Right lung (tissue), 2 donors: ENCODE measurements at regions not wholly inside any gene's neighbourhood (a gene's known extent, or its start where the extent isn't known, plus 50 kb on each side); places are given as distances from the start of the nearest gene placed in this dataset.
"Not testable (repeated sequence)": the region's sequence is repeated elsewhere in the genome, so short reads cannot be mapped to it uniquely, and the experiment has no call there.

Experiments used
- DNase-seq, 2 donors: peaks; one replicate each; pipeline ENCODE4 v3.0.0-alpha.2; 2013

DNA sequence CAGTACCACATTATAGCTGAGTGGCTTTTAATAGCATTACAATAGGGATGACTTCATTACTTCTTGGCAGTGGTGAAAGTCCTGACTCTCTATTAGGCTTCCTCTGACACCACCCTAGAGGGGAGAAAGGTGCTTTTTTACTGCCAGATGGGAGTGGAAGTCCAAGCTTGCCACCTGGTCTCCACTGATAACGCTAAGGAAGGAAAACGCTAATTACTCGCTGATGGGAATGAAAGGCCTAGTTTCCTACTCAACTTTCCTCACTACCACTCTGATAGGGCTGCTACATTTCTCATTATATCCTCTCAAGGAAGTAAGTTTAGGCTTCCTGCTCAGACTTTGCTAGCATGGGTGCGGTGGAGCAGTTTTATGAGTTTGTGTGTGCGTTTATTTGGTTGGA lies 62.3 kb upstream of the PAGE3 start:
- peak; percentile 3 to 9 for DNase-seq

DNA sequence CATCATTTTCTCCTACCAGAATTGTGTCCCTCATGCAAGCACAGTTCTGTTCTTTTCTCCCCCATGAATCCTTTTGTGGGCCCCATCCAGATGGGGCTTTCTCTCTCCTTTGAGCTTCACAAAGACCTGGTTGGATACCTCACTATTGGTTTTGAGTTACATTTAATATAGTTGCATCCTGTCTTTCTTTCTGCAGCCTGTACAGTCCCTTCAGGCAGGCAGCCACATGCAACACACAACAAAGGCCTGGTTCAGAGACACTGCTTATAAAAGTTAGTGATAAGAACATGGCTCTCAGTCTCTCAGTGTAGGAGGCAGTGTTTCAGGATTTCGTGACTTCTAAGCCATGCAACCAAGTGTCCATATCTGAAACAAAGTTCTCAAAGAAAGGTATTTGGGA lies 70.6 kb upstream of the PAGE3 start:
- no peak for DNase-seq

DNA sequence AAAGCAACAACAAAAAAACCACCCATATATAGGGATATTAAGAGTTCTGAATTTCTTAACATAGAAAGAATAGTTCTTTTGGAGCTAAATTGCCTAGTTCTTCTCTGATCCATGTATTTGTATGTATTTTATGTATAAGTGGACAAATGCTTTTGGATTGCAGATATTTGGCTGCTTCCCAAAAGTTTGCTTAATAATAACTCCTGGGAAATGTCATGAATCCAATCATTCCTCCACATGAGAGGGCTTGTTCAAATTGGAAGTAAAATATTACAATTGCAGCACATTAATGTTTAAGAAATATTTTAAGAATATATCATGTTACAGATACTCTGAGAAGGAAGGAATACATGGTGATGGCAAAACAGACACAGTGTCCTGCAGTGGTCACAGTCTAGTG lies 71.5 kb upstream of the PAGE3 start:
- DNase-seq: no peak

DNA sequence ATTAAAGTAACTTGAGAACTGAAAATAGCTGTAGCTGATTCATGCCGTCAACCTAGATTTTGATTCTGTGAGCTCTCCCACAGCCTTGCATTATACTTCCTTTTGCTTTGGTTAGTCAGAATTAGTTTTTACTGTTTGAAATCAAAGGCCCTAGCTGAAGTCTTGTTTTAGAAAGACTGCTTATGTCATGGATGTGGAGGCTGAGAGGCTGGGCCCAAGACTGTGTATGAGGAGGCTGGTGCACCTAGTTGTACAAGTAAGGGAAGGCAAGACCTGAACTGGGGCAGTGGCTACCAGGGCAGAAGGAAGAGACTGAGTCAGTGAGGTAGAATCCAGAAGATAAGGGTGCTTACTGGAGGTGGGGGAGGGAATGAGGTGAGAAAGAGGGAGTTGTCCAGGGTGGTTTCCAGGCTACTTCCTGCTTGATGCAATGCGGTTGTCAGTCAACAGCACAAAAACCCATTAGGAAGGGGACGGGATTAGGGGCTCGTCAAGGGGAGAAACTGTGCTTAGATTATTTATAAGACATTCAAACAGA lies 76.2 kb upstream of the PAGE3 start:
- no peak for DNase-seq

DNA sequence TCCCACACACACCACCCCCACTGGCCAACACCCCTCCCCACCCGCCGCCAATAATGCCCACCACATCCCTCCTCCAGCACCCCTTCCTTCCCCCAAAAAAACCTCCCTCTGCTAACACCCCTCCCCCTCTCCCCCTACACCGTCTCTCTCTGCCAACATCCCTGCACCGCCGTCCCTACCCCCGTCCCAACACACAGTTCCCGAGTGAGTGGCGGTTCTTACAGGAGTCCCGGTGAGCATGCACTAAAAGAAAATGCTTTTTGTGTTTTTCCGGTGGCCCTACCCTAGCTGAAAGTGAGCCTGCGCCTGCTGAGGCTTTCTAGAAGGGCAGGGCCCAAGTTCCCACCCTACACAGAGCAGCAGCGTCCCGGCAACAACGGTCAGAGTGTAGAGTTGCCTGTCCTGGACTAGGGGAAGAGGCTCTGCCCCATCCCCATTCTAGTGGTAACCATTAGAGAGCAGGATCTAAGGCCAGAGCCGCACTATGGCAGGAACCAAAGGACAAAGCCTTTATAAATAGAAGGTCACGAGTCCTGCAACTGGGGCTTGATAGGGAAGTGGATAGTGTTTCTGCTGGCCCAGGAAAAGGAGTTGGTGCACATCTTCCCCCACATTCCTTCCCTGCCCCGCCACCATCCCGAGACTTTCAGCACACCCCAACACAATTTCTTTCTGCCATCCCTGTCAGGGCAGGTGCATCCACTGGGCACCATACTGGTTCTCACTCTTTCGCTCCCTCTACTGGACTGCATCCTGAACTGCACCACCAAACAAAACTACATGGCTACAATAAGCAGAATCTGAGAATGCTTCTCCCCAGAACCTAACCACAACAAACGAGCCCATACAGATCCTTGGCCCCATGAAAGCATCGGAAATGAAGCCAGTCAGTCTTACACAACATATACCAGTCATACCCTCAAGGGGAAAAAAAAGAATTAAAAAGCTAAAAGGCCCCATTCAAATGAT lies 78.1 kb upstream of the PAGE3 start:
- no peak for DNase-seq

DNA sequence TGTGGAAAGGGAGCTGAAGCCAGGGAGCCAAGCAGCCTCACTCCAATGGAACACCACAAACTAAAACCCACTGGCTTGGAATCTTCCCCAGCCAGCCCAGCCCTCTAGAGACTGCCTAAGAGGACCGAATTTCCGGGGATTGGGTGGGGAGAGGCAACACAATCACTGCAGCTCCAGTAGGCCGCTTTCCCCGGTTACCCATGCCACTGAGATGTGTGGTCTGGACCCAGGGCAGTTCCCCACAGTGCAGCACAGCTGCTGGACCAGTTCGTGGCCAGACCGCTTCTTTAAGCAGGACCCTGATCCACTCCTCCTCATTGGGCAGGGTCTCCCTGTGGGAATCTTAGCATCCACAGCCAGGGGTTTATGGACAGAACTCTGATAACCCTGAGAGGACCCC lies 91.9 kb upstream of the PAGE3 start:
- no peak for DNase-seq

DNA sequence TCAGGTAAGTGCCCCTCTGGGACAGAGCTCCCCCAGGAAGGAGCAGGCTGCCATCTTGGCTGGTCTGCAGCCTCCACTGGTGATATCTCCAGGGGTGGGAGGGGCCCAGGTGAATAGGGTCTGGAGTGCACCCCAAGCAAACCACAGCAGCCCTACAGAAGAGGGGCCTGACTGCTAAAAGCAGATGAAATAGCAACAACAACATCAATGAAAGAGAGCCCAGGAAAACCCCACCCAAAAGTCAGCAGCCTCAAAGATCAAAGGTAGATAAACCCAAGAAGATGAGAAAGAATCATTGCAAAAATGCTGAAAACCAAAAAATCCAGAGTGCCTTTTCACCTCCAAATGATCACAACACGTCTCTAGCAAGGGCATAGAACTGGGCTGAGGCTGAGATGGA lies 92.5 kb upstream of the PAGE3 start:
- no peak for DNase-seq

DNA sequence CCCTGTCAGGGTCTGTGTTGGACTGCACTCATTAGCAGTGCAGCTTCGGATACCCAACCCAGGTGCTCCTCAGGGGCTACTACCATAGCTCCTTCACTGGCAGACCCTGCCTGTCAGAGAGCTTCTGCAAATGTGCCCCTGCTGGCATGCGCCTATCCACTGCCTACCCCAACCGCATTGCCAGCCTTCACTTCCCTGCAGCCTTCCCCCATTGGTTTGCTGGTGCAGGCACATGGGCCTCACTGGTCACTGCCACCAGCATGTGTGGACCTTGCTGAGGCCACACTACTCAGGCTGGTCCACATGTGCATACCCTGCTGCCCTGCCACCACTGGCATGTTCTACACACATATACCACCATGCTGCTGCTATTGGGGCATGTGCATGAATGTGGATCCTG lies 72.5 kb upstream of the MAGEH1 start:
- no peak for DNase-seq

DNA sequence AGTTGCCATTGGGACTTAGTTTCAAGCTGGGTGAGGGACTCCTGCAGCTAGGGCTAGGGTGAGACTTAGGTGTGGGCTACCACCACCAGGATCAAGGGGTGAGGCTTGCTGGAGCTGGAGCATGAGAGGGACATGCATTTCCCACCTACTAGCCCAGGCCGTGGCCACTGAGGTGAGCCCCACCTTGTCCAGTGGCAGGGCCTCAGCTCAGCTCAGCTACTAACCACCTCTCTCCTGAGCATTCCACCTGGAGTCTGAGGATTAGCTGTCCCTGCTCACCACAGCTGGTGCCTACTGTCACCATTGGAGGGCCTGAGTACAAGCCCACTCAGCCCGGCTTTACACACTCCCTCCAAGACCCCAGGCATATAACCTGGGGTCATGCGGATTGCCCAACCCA lies 62.6 kb upstream of the MAGEH1 start:
- no peak for DNase-seq

DNA sequence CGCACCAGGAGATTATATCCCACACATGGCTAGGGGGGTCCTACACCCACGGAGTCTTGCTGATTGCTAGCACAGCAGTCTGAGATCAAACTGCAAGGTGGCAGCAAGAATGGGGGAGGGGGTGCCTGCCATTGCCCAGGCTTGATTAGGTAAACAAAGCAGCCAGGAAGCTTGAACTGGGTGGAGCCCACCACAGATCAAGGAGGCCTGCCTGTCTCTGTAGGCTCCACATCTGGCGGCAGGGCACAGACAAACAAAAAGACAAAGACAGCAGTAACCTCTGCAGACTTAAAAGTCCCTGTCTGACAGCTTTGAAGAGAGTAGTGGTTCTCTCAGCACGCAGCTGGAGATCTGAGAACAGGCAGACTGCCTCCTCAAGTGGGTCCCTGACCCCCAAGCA lies 55.1 kb upstream of the MAGEH1 start:
- not testable (repeated sequence) for DNase-seq
